Neural crest cell (in vitro differentiated cells): ENCODE measurements at regions not wholly inside any gene's neighbourhood (a gene's known extent, or its start where the extent isn't known, plus 50 kb on each side); places are given as distances from the start of the nearest gene placed in this dataset.

Source experiments
- DNase-seq: peaks from one replicate; pipeline ENCODE4 v3.0.0; 2021; ENCODE audit warnings: low read depth, mixed read lengths, low spot score
- H3K27ac Mint-ChIP-seq: one replicate; pipeline ENCODE4 v1.8.0; 2021; ENCODE audit warnings: mild to moderate bottlenecking, mixed read lengths; ENCODE audit not compliant: unreplicated experiment
- H3K27me3 Mint-ChIP-seq: 2 replicates; pipeline ENCODE4 v1.8.0; 2021; ENCODE audit warnings: low read depth, mild to moderate bottlenecking, mixed read lengths
- H3K36me3 Mint-ChIP-seq: 2 replicates; pipeline ENCODE4 v1.8.0; 2021; ENCODE audit warnings: low read depth, mild to moderate bottlenecking, mixed read lengths
- H3K4me1 Mint-ChIP-seq: 2 replicates; pipeline ENCODE4 v1.8.0; 2021; ENCODE audit warnings: mixed read lengths
- H3K4me3 Mint-ChIP-seq: one replicate; pipeline ENCODE4 v1.8.0; 2021; ENCODE audit warnings: mild to moderate bottlenecking, mixed read lengths
- H3K9me3 Mint-ChIP-seq: 2 replicates; pipeline ENCODE4 v1.8.0; 2021; ENCODE audit warnings: mixed read lengths
- CTCF ChIP-seq: fragments of 200-600 bp; sonication (generic); conservative IDR thresholded peaks from 2 replicates; pipeline ENCODE4 v1.5.0; 2021; ENCODE audit warnings: antibody characterized with exemption, mild to moderate bottlenecking

GRCh38 chr2:40551081-40551480 lies 99.2 kb upstream of the SLC8A1 start:
- no peaks in the 10 kb centered on the region for H3K36me3 Mint-ChIP-seq
- peaks cover 4% of the 10 kb centered on the region for H3K27me3 Mint-ChIP-seq
- H3K27ac Mint-ChIP-seq: no peak overlapping the region
- DNase-seq: no peak
- no peaks in the 10 kb centered on the region for H3K9me3 Mint-ChIP-seq
- no peaks in the 10 kb centered on the region for H3K4me1 Mint-ChIP-seq
- H3K4me3 Mint-ChIP-seq: no peak overlapping the region
- TF ChIP-seq CTCF: no peak

- Mint-ChIP-seq H3K9me3 (no peaks in the 10 kb centered on the region), H3K4me3 (no peak overlapping the region), H3K36me3 (no peaks in the 10 kb centered on the region), H3K27ac (no peak overlapping the region), H3K27me3 (peaks cover 4% of the 10 kb centered on the region), H3K4me1 (no peaks in the 10 kb centered on the region)
- TF ChIP-seq CTCF: peak; percentile 81
- DNase-seq: peak; percentile 61
These were observed 102.9 kb upstream of the SLC8A1 start for GRCh38 chr2:40554665-40555294.

GRCh38 chr2:40556293-40556692 lies 104.4 kb upstream of the SLC8A1 start:
- Mint-ChIP-seq H3K4me3 (no peak overlapping the region), H3K4me1 (no peaks in the 10 kb centered on the region), H3K27me3 (peaks cover 4% of the 10 kb centered on the region), H3K27ac (no peak overlapping the region), H3K36me3 (no peaks in the 10 kb centered on the region), H3K9me3 (no peaks in the 10 kb centered on the region)
- no peak for TF ChIP-seq CTCF
- DNase-seq: no peak

GRCh38 chr2:40556739-40557138 lies 104.8 kb upstream of the SLC8A1 start:
- no peaks in the 10 kb centered on the region for H3K9me3 Mint-ChIP-seq
- H3K27ac Mint-ChIP-seq: no peak overlapping the region
- H3K4me3 Mint-ChIP-seq: no peak overlapping the region
- peaks cover 4% of the 10 kb centered on the region for H3K27me3 Mint-ChIP-seq
- H3K36me3 Mint-ChIP-seq: no peaks in the 10 kb centered on the region
- H3K4me1 Mint-ChIP-seq: no peaks in the 10 kb centered on the region
- TF ChIP-seq CTCF: no peak
- no peak for DNase-seq

GRCh38 chr2:40558761-40559160 lies 106.9 kb upstream of the SLC8A1 start:
- Mint-ChIP-seq H3K4me1 (no peaks in the 10 kb centered on the region), H3K27me3 (peaks cover 2% of the 10 kb centered on the region), H3K36me3 (no peaks in the 10 kb centered on the region), H3K4me3 (no peak overlapping the region), H3K27ac (no peak overlapping the region), H3K9me3 (no peaks in the 10 kb centered on the region)
- no peak for DNase-seq
- TF ChIP-seq CTCF: no peak
